DMS 273 (cell line): ENCODE measurements at regions not wholly inside any gene's neighbourhood (a gene's known extent, or its start where the extent isn't known, plus 50 kb on each side); places are given as distances from the start of the nearest gene placed in this dataset.

Source experiments
- DNase-seq: peaks from one replicate; lab custom pipeline; 2025; ENCODE audit not compliant: unreplicated experiment; lab: John Stamatoyannopoulos, UW

DNA sequence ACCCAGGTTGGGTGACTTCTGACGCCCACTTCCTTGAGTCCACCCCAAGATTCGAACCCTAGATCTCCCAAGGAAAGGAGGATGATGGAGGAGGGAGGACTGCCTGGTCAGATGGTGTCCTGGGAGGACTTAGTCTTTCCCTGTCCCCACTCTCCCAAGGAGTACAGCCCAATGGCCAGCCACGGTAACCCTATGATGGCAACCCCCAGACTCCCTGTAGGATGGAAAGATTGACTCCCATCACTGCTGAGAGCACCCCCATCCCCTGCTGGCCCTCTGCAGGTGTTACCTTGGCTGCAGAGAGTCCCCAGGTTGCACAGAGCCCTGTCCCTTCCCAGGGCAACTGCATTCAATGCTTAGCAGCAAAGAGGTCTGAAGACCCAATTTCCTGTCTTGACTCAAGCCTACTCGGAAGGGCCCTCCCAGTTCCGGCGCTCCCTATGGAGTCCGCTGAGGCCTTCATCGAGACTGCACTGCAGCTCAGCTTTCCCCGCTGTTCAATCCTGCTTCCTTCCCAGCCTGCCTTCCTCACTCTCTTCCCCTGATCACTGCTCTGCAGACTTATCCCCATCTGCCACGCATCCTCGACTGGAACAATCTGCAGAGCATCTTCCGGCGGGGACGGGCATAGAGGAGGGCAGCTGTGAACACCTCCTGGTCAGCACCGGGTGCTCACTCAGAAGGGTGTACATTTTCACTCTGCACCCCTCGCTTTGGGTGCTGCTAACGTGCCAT is 50.8 kb upstream of the OCM2 start:
- no peak for DNase-seq

GRCh38 chr7:98046816-98047215 is 56.8 kb upstream of the OCM2 start:
- no peak for DNase-seq

GRCh38 chr7:98049034-98049433 is 57.6 kb upstream of the LMTK2 start:
- no peak for DNase-seq

GRCh38 chr7:98051118-98051744 is 55.4 kb upstream of the LMTK2 start:
- peak; percentile 47 for DNase-seq

GRCh38 chr7:98054585-98054984 is 52.1 kb upstream of the LMTK2 start:
- DNase-seq: no peak

GRCh38 chr7:98056580-98056979 is 50.1 kb upstream of the LMTK2 start:
- no peak for DNase-seq
